GM21723 (cell line): ENCODE measurements at regions not wholly inside any gene's neighbourhood (a gene's known extent, or its start where the extent isn't known, plus 50 kb on each side); places are given as distances from the start of the nearest gene placed in this dataset.

ENCODE experiments used
- ATAC-seq: cut with Tn5 transposase; IDR thresholded peaks from one replicate; pipeline ENCODE4 v1.9.1; 2021; ENCODE audit warnings: mild to moderate bottlenecking, moderate library complexity; ENCODE audit not compliant: unreplicated experiment

- no peak for ATAC-seq
These were observed 145.6 kb downstream of the DHX35 start for GRCh38 chr20:39107741-39108140.

GRCh38 chr20:39106791-39107190 is 144.6 kb downstream of the DHX35 start:
- no peak for ATAC-seq

GRCh38 chr20:39105551-39105950 is 143.4 kb downstream of the DHX35 start:
- ATAC-seq = no peak

- ATAC-seq = no peak
These were observed 141.6 kb downstream of the DHX35 start for GRCh38 chr20:39103732-39104131.

- no peak for ATAC-seq
These were observed 141.2 kb downstream of the DHX35 start for GRCh38 chr20:39103305-39103704.

GRCh38 chr20:39101895-39102294 is 139.8 kb downstream of the DHX35 start:
- ATAC-seq = no peak

GRCh38 chr20:39100691-39101090 is 138.5 kb downstream of the DHX35 start:
- no peak for ATAC-seq

GRCh38 chr20:39097889-39098288 is 135.7 kb downstream of the DHX35 start:
- no peak for ATAC-seq

- no peak for ATAC-seq
These were observed 133.7 kb downstream of the DHX35 start for GRCh38 chr20:39095870-39096269.

GRCh38 chr20:39094391-39094790 is 132.2 kb downstream of the DHX35 start:
- no peak for ATAC-seq

- no peak for ATAC-seq
These were observed 130.7 kb downstream of the DHX35 start for GRCh38 chr20:39092733-39093410.

- ATAC-seq = no peak
These were observed 128.8 kb downstream of the DHX35 start for GRCh38 chr20:39090906-39091305.

- no peak for ATAC-seq
These were observed 127.7 kb downstream of the DHX35 start for GRCh38 chr20:39089797-39090196.
